ENCODE measurements at regions not wholly inside any gene's neighbourhood (a gene's known extent, or its start where the extent isn't known, plus 50 kb on each side); places are given as distances from the start of the nearest gene placed in this dataset.

- H3K27ac ChIP-seq, result no peak overlapping the region
- no peaks in the 10 kb centered on the region for H3K9me3 ChIP-seq
- TF ChIP-seq POLR2AphosphoS5 (IDR thresholded peaks at IDR 0.05; ENCODE audit: insufficient read depth in 1 of 2, low read depth in 1 of 2) (no peak), CTCF (IDR thresholded peaks at IDR 0.05) (no peak), POLR2A (IDR thresholded peaks at IDR 0.05) (no peak)
- intact Hi-C loops (cut with DNase I), result no loop called here
- no peaks in the 10 kb centered on the region for H3K36me3 ChIP-seq
- H3K4me3 ChIP-seq, result no peak overlapping the region
- no peaks in the 10 kb centered on the region for H3K27me3 ChIP-seq
- H3K4me1 ChIP-seq, result no peaks in the 10 kb centered on the region
- no peak for DNase-seq (ENCODE audit: extremely low spot score in 2 of 2)
Measured at GRCh38 chr12:11510671-11511070, 115.3 kb upstream of the PRB2 start.

GRCh38 chr12:11513288-11513687 is 117.9 kb upstream of the PRB2 start:
- no peak overlapping the region for H3K4me3 ChIP-seq
- H3K27ac ChIP-seq, result no peak overlapping the region
- H3K36me3 ChIP-seq, result no peaks in the 10 kb centered on the region
- intact Hi-C loops (cut with DNase I), result no loop called here
- TF ChIP-seq POLR2AphosphoS5 (IDR thresholded peaks at IDR 0.05; ENCODE audit: insufficient read depth in 1 of 2, low read depth in 1 of 2) (no peak), CTCF (IDR thresholded peaks at IDR 0.05) (no peak), POLR2A (IDR thresholded peaks at IDR 0.05) (no peak)
- no peaks in the 10 kb centered on the region for H3K9me3 ChIP-seq
- no peaks in the 10 kb centered on the region for H3K4me1 ChIP-seq
- no peaks in the 10 kb centered on the region for H3K27me3 ChIP-seq
- DNase-seq (ENCODE audit: extremely low spot score in 2 of 2), result no peak

DNA sequence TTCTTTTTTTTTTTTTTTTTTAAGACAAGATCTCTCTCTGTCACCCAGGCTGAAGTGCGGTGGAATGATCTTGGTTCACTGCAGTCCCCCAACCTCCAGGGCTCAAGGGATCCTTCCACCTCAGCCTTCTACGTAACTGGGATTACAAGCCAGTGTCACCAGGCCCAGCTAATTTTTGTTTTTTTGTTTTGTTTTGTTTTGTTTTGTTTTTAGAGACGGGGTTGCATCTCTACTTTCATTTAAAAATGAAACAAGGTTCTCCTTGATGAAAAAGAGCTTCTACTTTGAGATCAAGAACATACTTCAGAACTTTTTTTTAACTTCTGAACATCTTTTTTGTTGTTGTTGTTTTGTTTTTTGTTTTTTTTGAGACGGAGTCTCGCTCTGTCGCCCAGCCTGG is 121.7 kb upstream of the PRB2 start:
- no peak overlapping the region for H3K4me3 ChIP-seq
- DNase-seq (ENCODE audit: extremely low spot score in 2 of 2), result no peak
- intact Hi-C loops (cut with DNase I), result no loop called here
- no peak overlapping the region for H3K27ac ChIP-seq
- no peaks in the 10 kb centered on the region for H3K9me3 ChIP-seq
- no peaks in the 10 kb centered on the region for H3K36me3 ChIP-seq
- H3K4me1 ChIP-seq, result no peaks in the 10 kb centered on the region
- H3K27me3 ChIP-seq, result no peaks in the 10 kb centered on the region
- no peak for TF ChIP-seq CTCF (IDR thresholded peaks at IDR 0.05)
- no peak for TF ChIP-seq POLR2A (IDR thresholded peaks at IDR 0.05)
- TF ChIP-seq POLR2AphosphoS5 (IDR thresholded peaks at IDR 0.05; ENCODE audit: insufficient read depth in 1 of 2, low read depth in 1 of 2), result no peak

DNA sequence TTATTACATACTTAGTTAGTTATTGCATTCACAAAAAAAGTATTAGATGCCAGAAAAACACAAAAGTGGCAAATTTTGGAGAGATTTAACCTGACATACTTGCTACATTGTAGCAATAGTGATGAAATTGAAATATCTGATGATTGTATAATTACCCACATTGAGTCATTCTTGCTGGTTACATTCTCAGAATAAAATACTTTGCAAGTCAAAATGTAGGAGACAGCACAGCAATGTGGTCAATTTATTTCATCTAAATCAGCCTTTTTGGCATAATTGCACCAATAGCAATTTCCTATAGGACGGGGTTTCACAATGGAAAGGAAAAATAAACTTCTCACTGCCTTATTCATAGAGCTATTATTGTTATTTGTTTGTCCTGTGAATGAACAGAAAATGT is 125.0 kb upstream of the ETV6 start:
- H3K27ac ChIP-seq, result no peak overlapping the region
- H3K4me1 ChIP-seq, result no peaks in the 10 kb centered on the region
- DNase-seq (ENCODE audit: extremely low spot score in 2 of 2), result no peak
- intact Hi-C loops (cut with DNase I), result no loop called here
- H3K36me3 ChIP-seq, result no peaks in the 10 kb centered on the region
- TF ChIP-seq CTCF (IDR thresholded peaks at IDR 0.05) (no peak), POLR2AphosphoS5 (IDR thresholded peaks at IDR 0.05; ENCODE audit: insufficient read depth in 1 of 2, low read depth in 1 of 2) (no peak), POLR2A (IDR thresholded peaks at IDR 0.05) (no peak)
- no peak overlapping the region for H3K4me3 ChIP-seq
- no peaks in the 10 kb centered on the region for H3K9me3 ChIP-seq
- no peaks in the 10 kb centered on the region for H3K27me3 ChIP-seq

GRCh38 chr12:11534064-11534463 is 115.4 kb upstream of the ETV6 start:
- DNase-seq (ENCODE audit: extremely low spot score in 2 of 2), result no peak
- H3K9me3 ChIP-seq, result no peaks in the 10 kb centered on the region
- no peak for TF ChIP-seq POLR2AphosphoS5 (IDR thresholded peaks at IDR 0.05; ENCODE audit: insufficient read depth in 1 of 2, low read depth in 1 of 2)
- TF ChIP-seq CTCF (IDR thresholded peaks at IDR 0.05), result no peak
- no peak for TF ChIP-seq POLR2A (IDR thresholded peaks at IDR 0.05)

More at GRCh38 chr12:11534064-11534463, 115.4 kb upstream of the ETV6 start:
- no peaks in the 10 kb centered on the region for H3K4me1 ChIP-seq
- intact Hi-C loops (cut with DNase I), result no loop called here
- H3K27me3 ChIP-seq, result no peaks in the 10 kb centered on the region
- no peak overlapping the region for H3K27ac ChIP-seq
- H3K36me3 ChIP-seq, result no peaks in the 10 kb centered on the region
- H3K4me3 ChIP-seq, result no peak overlapping the region

All from vagina (tissue), 2 donors.